T-helper 2 cell treated with Interferon-gamma antibody and Interleukin-4, amounts not matched to agents 100 ng/mL and 5 ng/mL, for 36 hours (primary cell): ENCODE measurements at regions not wholly inside any gene's neighbourhood (a gene's known extent, or its start where the extent isn't known, plus 50 kb on each side); places are given as distances from the start of the nearest gene placed in this dataset.
"Not testable (repeated sequence)": the region's sequence is repeated elsewhere in the genome, so short reads cannot be mapped to it uniquely, and the experiment has no call there.

Experiments used
- intact Hi-C: fragments of 100-400 bp; cut with micrococcal nuclease; formaldehyde crosslinking; loops from one replicate; pipeline ENCODE4 v1.15.1; 2023

GRCh38 chr5:120917214-120917758 lies 453.2 kb downstream of the PRR16 start:
- intact Hi-C loops = no loop called here

GRCh38 chr5:120919017-120919416 lies 454.9 kb downstream of the PRR16 start:
- intact Hi-C loops = no loop called here

- intact Hi-C loops = no loop called here
Measured at GRCh38 chr5:120923026-120923425, 458.9 kb downstream of the PRR16 start.

GRCh38 chr5:120926471-120926870 lies 462.4 kb downstream of the PRR16 start:
- intact Hi-C loops = no loop called here

- intact Hi-C loops = no loop called here
Measured at GRCh38 chr5:120927950-120928530, 463.9 kb downstream of the PRR16 start.

GRCh38 chr5:120932480-120932879 lies 468.4 kb downstream of the PRR16 start:
- intact Hi-C loops = no loop called here

GRCh38 chr5:120934031-120934430 lies 469.9 kb downstream of the PRR16 start:
- intact Hi-C loops = no loop called here

- intact Hi-C loops = no loop called here
Measured at GRCh38 chr5:120936652-120937051, 472.6 kb downstream of the PRR16 start.

GRCh38 chr5:120938604-120939003 lies 474.5 kb downstream of the PRR16 start:
- intact Hi-C loops = no loop called here

GRCh38 chr5:120942596-120943350 lies 478.7 kb downstream of the PRR16 start:
- intact Hi-C loops = no loop called here

- intact Hi-C loops = not testable (repeated sequence)
Measured at GRCh38 chr5:120949596-120949995, 485.5 kb downstream of the PRR16 start.

- intact Hi-C loops = not testable (repeated sequence)
Measured at GRCh38 chr5:120953445-120953844, 489.3 kb downstream of the PRR16 start.

GRCh38 chr5:120954255-120954654 lies 490.2 kb downstream of the PRR16 start:
- intact Hi-C loops = no loop called here

GRCh38 chr5:120955795-120956194 lies 491.7 kb downstream of the PRR16 start:
- intact Hi-C loops = no loop called here

GRCh38 chr5:120958877-120959485 lies 494.9 kb downstream of the PRR16 start:
- intact Hi-C loops = no loop called here

GRCh38 chr5:120960510-120960909 lies 496.4 kb downstream of the PRR16 start:
- intact Hi-C loops = no loop called here

GRCh38 chr5:120967366-120967765 lies 503.3 kb downstream of the PRR16 start:
- intact Hi-C loops = no loop called here

- intact Hi-C loops = no loop called here
Measured at GRCh38 chr5:120974690-120975089, 510.6 kb downstream of the PRR16 start.

- intact Hi-C loops = no loop called here
Measured at GRCh38 chr5:120982351-120982750, 518.3 kb downstream of the PRR16 start.

- intact Hi-C loops = no loop called here
Measured at GRCh38 chr5:120985526-120985925, 521.4 kb downstream of the PRR16 start.

GRCh38 chr5:120988491-120988890 lies 524.4 kb downstream of the PRR16 start:
- intact Hi-C loops = no loop called here

GRCh38 chr5:120988941-120989340 lies 524.8 kb downstream of the PRR16 start:
- intact Hi-C loops = no loop called here
